GM12878 (cell line): ENCODE measurements at regions not wholly inside any gene's neighbourhood (a gene's known extent, or its start where the extent isn't known, plus 50 kb on each side); places are given as distances from the start of the nearest gene placed in this dataset.

Experiments
- ATAC-seq: fragments of 200-7000 bp; cut with Tn5 transposase; 3 replicates; pipeline ENCODE4 v1.9.1; 2020; ENCODE audit warnings: mild to moderate bottlenecking, moderate library complexity
- BruUV-seq: library from RNA; stranded (reverse); fragments of 400-500 nt; replicated peaks from 2 replicates; lab custom pipeline; 2021; lab: Mats Ljungman, UMichigan
- CTCF ChIA-PET: fragments of 300-600 bp; sonication (Branson Sonifier 250); formaldehyde crosslinking; extraction: SDS; loops from one replicate; lab custom pipeline; 2021; ENCODE audit warnings: inconsistent platforms; lab: Yijun Ruan, JAX
- POLR2A ChIA-PET: fragments of 350-600 bp; formaldehyde crosslinking; extraction: SDS; loops from one replicate; lab custom pipeline; 2021; ENCODE audit warnings: inconsistent platforms; lab: Charles Lee
- RAD21 ChIA-PET: fragments of 300-600 bp; sonication (Branson Sonifier 250); formaldehyde crosslinking; loops from one replicate; lab custom pipeline; 2023; ENCODE audit warnings: antibody characterized with exemption; ENCODE audit not compliant: unreplicated experiment; lab: Charles Lee
- SMC1A ChIA-PET: fragments of 300-600 bp; sonication (Branson Sonifier 250); formaldehyde crosslinking; loops from one replicate; lab custom pipeline; 2023; ENCODE audit not compliant: unreplicated experiment, uncharacterized antibody; lab: Charles Lee
- DNase-seq: peaks from one replicate; pipeline ENCODE4 v3.0.0-alpha.2; 2011; ENCODE audit warnings: low read depth, low spot score
- FAIRE-seq: peaks from 3 replicates; lab custom pipeline; 2011; peaks lifted over from hg19 to GRCh38; lab: Jason Lieb, UNC
- H2AFZ ChIP-seq: 2 replicates; pipeline ENCODE4 v1.6.0; 2011; ENCODE audit warnings: low read depth, low read length, control low read depth; ENCODE audit not compliant: control insufficient read depth
- H3K27ac ChIP-seq: 2 replicates; pipeline ENCODE4 v1.5.1; 2011; ENCODE audit warnings: control low read depth; ENCODE audit not compliant: control insufficient read depth, insufficient read depth
- H3K27me3 ChIP-seq, 2 experiments: replicated peaks in 1 of 2; 2 replicates each; pipeline versions ENCODE4 v1.6.0 to v1.6.1; 2011; ENCODE audit warnings: low read length in 1 of 2; ENCODE audit not compliant: control insufficient read depth in 2 of 2, insufficient read depth in 2 of 2
- H3K36me3 ChIP-seq, 2 experiments: 2 replicates each; pipeline ENCODE4 v1.5.1; 2011; ENCODE audit warnings: low read length in 1 of 2; ENCODE audit not compliant: control insufficient read depth in 2 of 2, insufficient read depth in 2 of 2
- H3K4me1 ChIP-seq: 2 replicates; pipeline ENCODE4 v1.6.1; 2011; ENCODE audit warnings: mild to moderate bottlenecking, low read length, moderate library complexity, mixed read lengths; ENCODE audit not compliant: control insufficient read depth, insufficient read depth
- H3K4me2 ChIP-seq: 2 replicates; pipeline ENCODE4 v1.6.0; 2011; ENCODE audit warnings: control low read depth; ENCODE audit not compliant: control insufficient read depth, insufficient read depth
- H3K4me3 ChIP-seq: fragments of 200-600 bp; sonication (generic); 2 replicates; pipeline ENCODE4 v1.5.1; 2016
- H3K79me2 ChIP-seq: 2 replicates; pipeline ENCODE4 v1.6.0; 2011; ENCODE audit warnings: low read length; ENCODE audit not compliant: control insufficient read depth, insufficient read depth
- H3K9ac ChIP-seq: 2 replicates; pipeline ENCODE4 v1.8.0; 2011; ENCODE audit warnings: low read length, control low read depth, mixed read lengths; ENCODE audit not compliant: control insufficient read depth, insufficient read depth
- H3K9me3 ChIP-seq: replicated peaks from 3 replicates; pipeline ENCODE4 v1.5.1; 2011; ENCODE audit warnings: mild to moderate bottlenecking, low read length; ENCODE audit not compliant: control insufficient read depth, insufficient read depth
- H4K20me1 ChIP-seq: 2 replicates; pipeline ENCODE4 v1.6.0; 2011; ENCODE audit not compliant: control insufficient read depth, insufficient read depth
- BRCA1 ChIP-seq: IDR thresholded peaks from 2 replicates; pipeline ENCODE4 v1.6.1; 2011; ENCODE audit warnings: low read depth, low read length, improper control_type of control experiment
- EZH2 ChIP-seq: IDR thresholded peaks from 2 replicates; pipeline ENCODE4 v1.6.1; 2012; ENCODE audit warnings: low read depth, mild to moderate bottlenecking, control low read depth, inconsistent platforms, low read length, borderline replicate concordance; ENCODE audit not compliant: control insufficient read depth
- KDM1A ChIP-seq: fragments of 200-600 bp; sonication (generic); IDR thresholded peaks from 2 replicates; pipeline ENCODE4 v1.6.1; 2016; ENCODE audit warnings: borderline replicate concordance
- MEF2A ChIP-seq: IDR thresholded peaks from 2 replicates; pipeline ENCODE4 v1.6.1; 2011; ENCODE audit warnings: low read depth, mild to moderate bottlenecking, low read length, moderate library complexity; ENCODE audit not compliant: insufficient read depth
- NBN ChIP-seq: fragments of 450-650 bp; IDR thresholded peaks from 2 replicates; pipeline ENCODE4 v1.6.1; 2016
- NR2C1 ChIP-seq: fragments of 450-650 bp; IDR thresholded peaks from 2 replicates; pipeline ENCODE4 v1.6.1; 2017; ENCODE audit warnings: antibody characterized with exemption, mild to moderate bottlenecking, moderate library complexity
- NR2F1 ChIP-seq: fragments of 450-650 bp; conservative IDR thresholded peaks from 2 replicates; pipeline ENCODE4 v1.6.1; 2017; ENCODE audit warnings: mild to moderate bottlenecking
- RCOR1 ChIP-seq: conservative IDR thresholded peaks from 2 replicates; pipeline ENCODE4 v1.6.1; 2012; ENCODE audit warnings: low read depth, low read length, improper control_type of control experiment
- RELA ChIP-seq: fragments of 450-650 bp; IDR thresholded peaks from 2 replicates; pipeline ENCODE4 v1.8.0; 2014; ENCODE audit warnings: borderline replicate concordance; ENCODE audit not compliant: partially characterized antibody
- SP1 ChIP-seq: IDR thresholded peaks from one replicate; pipeline ENCODE4 v1.6.1; 2011; ENCODE audit warnings: low read depth, low read length
- TAF1 ChIP-seq: IDR thresholded peaks from 2 replicates; pipeline ENCODE4 v1.6.1; 2011; ENCODE audit warnings: mild to moderate bottlenecking, low read depth, low read length, borderline replicate concordance
- TCF3 ChIP-seq: IDR thresholded peaks from 2 replicates; pipeline ENCODE4 v1.6.1; 2012; ENCODE audit warnings: low read depth, mild to moderate bottlenecking, low read length, borderline replicate concordance; ENCODE audit not compliant: insufficient read depth
- ZNF24 ChIP-seq: fragments of 450-650 bp; IDR thresholded peaks from 2 replicates; pipeline ENCODE4 v1.6.1; 2017; ENCODE audit warnings: antibody characterized with exemption, mild to moderate bottlenecking
- WGBS: methylation state at CpG from one replicate; pipeline ENCODE4 v1.1.6; 2016; ENCODE audit warnings: low lambda C conversion rate; ENCODE audit not compliant: insufficient replicate concordance, insufficient coverage; ENCODE audit errors: missing lambda C conversion rate; 5-methylcytosine and 5-hydroxymethylcytosine counted together
- in situ Hi-C: fragments of 300-500 bp; cut with MboI; formaldehyde crosslinking; loops from 9 replicates; pipeline ENCODE4 v1.14.3; 2018; ENCODE audit warnings: mixed read lengths
- intact Hi-C: fragments of 100-400 bp; cut with micrococcal nuclease; formaldehyde crosslinking; loops from one replicate; pipeline ENCODE4 v1.14.2; 2022; ENCODE audit not compliant: unreplicated experiment
- TF ChIP-seq, protein P1 (sequence below), 3 experiments: IDR thresholded peaks in 2 of 3; conservative IDR thresholded peaks in 1 of 3; 2 replicates each; pipeline ENCODE4 v1.5.1; 2011; ENCODE audit warnings: low read depth in 3 of 3, low read length in 3 of 3, mild to moderate bottlenecking in 3 of 3, control low read depth in 2 of 3, moderate library complexity in 2 of 3, inconsistent platforms in 1 of 3, mixed read lengths in 1 of 3; ENCODE audit not compliant: control insufficient read depth in 2 of 3, insufficient read depth in 1 of 3; ENCODE audit errors: extremely low read depth in 1 of 3
- TF ChIP-seq, protein P2 (sequence below): fragments of 450-650 bp; IDR thresholded peaks from 2 replicates; pipeline ENCODE4 v1.6.1; 2017; ENCODE audit warnings: mild to moderate bottlenecking
- TF ChIP-seq, protein P3 (sequence below): IDR thresholded peaks from 2 replicates; pipeline ENCODE4 v1.6.1; 2011; ENCODE audit warnings: low read depth, mild to moderate bottlenecking, low read length, moderate library complexity, borderline replicate concordance; ENCODE audit errors: extremely low read depth

DNA sequence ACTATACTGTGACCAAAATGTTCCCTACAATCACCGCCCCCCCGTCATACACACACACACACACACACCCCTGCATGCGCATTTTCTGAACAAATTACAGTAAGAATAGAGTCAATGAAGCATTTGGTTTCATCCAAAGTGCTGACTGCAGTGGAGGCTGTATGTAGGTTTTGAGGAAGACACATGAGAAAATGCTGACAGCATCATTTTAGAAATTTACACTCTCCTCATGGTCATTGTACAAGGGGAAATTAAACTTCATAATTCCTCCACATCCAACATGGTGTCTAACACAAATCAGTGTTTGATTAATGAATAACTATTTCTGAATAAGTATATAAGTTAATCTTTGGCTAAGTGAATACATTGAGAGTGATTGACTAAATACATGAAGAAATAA is 1126.8 kb upstream of the PHF14 start:
- Histone ChIP-seq H3K36me3 (no peaks in the 10 kb centered on the region), H3K9ac (no peak overlapping the region), H3K4me2 (no peak overlapping the region), H3K4me3 (no peak overlapping the region), H3K27ac (no peak overlapping the region), H3K4me1 (no peaks in the 10 kb centered on the region), H3K9me3 (no peaks in the 10 kb centered on the region), H3K27me3 (no peaks in the 10 kb centered on the region), H4K20me1 (no peaks in the 10 kb centered on the region), H3K79me2 (no peaks in the 10 kb centered on the region), H2AFZ (no peak overlapping the region)
- ATAC-seq (no peak), FAIRE-seq (no peak), DNase-seq (no peak)
- WGBS, result 13% methylated on average over 3 of the region's 3 CpGs
- intact Hi-C loops (no loop called here), in situ Hi-C loops (no loop called here)
- no TSS peak for BruUV-seq
- RAD21 ChIA-PET, result no interaction called here
- CTCF ChIA-PET, result no interaction called here
- TF ChIP-seq RCOR1 (no peak), SP1 (no peak), NR2C1 (no peak), EZH2 (no peak), KDM1A (no peak)
- POLR2A ChIA-PET, result interaction anchor here (0.7 kb wide), 1 partner anchor 1607 kb away, joined by 5 read pairs; no protein-coding TSS in a partner anchor
- SMC1A ChIA-PET, result no interaction called here

DNA sequence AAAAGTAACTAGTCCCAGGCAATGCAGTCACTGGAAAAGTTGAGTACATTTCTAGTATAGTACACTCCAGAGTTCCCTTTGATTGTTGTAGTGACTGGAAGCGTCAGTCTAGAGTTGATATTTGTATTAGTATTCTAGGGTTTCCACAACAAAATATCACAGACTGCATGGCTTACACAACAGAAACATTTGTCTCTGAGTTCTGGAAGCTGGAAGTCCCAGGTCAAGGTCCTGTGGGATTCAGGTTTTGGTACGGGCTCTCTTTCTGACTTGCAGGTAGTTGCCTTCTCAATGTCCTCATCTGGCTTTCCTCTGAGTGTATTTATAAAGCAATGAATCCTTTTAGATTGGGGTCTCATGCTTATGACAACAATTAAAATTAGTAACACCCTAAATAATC is 1119.1 kb upstream of the PHF14 start:
- POLR2A ChIA-PET, result no interaction called here
- H3K4me1 ChIP-seq, result no peaks in the 10 kb centered on the region
- 2% methylated on average over 2 of the region's 2 CpGs for WGBS
- no peak overlapping the region for H3K4me2 ChIP-seq
- CTCF ChIA-PET, result no interaction called here
- no peaks in the 10 kb centered on the region for H3K9me3 ChIP-seq
- H2AFZ ChIP-seq, result no peak overlapping the region
- H3K27ac ChIP-seq, result no peak overlapping the region
- H3K9ac ChIP-seq, result no peak overlapping the region
- no peaks in the 10 kb centered on the region for H4K20me1 ChIP-seq
- H3K27me3 ChIP-seq, result no peaks in the 10 kb centered on the region
- H3K4me3 ChIP-seq, result no peak overlapping the region
- SMC1A ChIA-PET, result no interaction called here
- no peaks in the 10 kb centered on the region for H3K36me3 ChIP-seq
- ATAC-seq, result no peak
- no peak for FAIRE-seq
- RAD21 ChIA-PET, result no interaction called here
- BruUV-seq, result no TSS peak
- in situ Hi-C loops, result no loop called here
- no peak for DNase-seq
- H3K79me2 ChIP-seq, result no peaks in the 10 kb centered on the region
- intact Hi-C loops, result no loop called here
- TF ChIP-seq, protein P1, sequence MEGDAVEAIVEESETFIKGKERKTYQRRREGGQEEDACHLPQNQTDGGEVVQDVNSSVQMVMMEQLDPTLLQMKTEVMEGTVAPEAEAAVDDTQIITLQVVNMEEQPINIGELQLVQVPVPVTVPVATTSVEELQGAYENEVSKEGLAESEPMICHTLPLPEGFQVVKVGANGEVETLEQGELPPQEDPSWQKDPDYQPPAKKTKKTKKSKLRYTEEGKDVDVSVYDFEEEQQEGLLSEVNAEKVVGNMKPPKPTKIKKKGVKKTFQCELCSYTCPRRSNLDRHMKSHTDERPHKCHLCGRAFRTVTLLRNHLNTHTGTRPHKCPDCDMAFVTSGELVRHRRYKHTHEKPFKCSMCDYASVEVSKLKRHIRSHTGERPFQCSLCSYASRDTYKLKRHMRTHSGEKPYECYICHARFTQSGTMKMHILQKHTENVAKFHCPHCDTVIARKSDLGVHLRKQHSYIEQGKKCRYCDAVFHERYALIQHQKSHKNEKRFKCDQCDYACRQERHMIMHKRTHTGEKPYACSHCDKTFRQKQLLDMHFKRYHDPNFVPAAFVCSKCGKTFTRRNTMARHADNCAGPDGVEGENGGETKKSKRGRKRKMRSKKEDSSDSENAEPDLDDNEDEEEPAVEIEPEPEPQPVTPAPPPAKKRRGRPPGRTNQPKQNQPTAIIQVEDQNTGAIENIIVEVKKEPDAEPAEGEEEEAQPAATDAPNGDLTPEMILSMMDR (IDR thresholded peaks at IDR 0.05 in 2 of 3, conservative IDR thresholded peaks at IDR 0.05 in 1 of 3; ENCODE audit: control insufficient read depth in 2 of 3, extremely low read depth in 1 of 3, insufficient read depth in 1 of 3, low read depth in 3 of 3, low read length in 3 of 3), result no peak
- no peak for TF ChIP-seq BRCA1
- TF ChIP-seq TCF3, result no peak
- no peak for TF ChIP-seq ZNF24
- TF ChIP-seq, protein P2, sequence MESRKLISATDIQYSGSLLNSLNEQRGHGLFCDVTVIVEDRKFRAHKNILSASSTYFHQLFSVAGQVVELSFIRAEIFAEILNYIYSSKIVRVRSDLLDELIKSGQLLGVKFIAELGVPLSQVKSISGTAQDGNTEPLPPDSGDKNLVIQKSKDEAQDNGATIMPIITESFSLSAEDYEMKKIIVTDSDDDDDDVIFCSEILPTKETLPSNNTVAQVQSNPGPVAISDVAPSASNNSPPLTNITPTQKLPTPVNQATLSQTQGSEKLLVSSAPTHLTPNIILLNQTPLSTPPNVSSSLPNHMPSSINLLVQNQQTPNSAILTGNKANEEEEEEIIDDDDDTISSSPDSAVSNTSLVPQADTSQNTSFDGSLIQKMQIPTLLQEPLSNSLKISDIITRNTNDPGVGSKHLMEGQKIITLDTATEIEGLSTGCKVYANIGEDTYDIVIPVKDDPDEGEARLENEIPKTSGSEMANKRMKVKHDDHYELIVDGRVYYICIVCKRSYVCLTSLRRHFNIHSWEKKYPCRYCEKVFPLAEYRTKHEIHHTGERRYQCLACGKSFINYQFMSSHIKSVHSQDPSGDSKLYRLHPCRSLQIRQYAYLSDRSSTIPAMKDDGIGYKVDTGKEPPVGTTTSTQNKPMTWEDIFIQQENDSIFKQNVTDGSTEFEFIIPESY, result no peak
- TF ChIP-seq RELA, result no peak
- TF ChIP-seq, protein P3, sequence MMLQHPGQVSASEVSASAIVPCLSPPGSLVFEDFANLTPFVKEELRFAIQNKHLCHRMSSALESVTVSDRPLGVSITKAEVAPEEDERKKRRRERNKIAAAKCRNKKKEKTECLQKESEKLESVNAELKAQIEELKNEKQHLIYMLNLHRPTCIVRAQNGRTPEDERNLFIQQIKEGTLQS, result no peak
- no peak for TF ChIP-seq NBN
- TF ChIP-seq TAF1, result no peak
- TF ChIP-seq MEF2A, result no peak
- TF ChIP-seq NR2F1, result no peak
